ENCODE measurements at regions not wholly inside any gene's neighbourhood (a gene's known extent, or its start where the extent isn't known, plus 50 kb on each side); places are given as distances from the start of the nearest gene placed in this dataset.
A peak's percentile ranks its signal among the peaks of the same experiment; 100 is the strongest.

DNA sequence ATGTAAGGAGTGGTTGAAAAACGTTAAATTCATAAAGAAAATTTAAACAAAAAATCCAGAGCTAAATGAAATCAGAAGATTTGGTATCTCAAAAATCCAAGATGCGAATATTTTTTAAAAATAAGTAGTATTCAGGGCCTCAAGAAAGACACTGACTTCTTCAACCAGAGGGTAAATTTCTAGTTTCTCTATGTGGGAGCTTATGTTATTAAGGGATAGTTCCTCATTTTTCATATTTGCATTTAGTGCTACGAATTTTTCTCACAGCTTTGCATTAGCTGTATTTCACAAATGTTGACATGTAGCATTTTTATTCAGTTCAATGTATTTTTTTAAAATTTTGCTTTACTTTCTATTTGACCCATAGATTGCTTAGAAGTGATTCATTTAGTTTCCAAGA, 454.7 kb downstream of the CBLN2 start:
- DNase-seq (ENCODE audit: low spot score), result no peak

DNA sequence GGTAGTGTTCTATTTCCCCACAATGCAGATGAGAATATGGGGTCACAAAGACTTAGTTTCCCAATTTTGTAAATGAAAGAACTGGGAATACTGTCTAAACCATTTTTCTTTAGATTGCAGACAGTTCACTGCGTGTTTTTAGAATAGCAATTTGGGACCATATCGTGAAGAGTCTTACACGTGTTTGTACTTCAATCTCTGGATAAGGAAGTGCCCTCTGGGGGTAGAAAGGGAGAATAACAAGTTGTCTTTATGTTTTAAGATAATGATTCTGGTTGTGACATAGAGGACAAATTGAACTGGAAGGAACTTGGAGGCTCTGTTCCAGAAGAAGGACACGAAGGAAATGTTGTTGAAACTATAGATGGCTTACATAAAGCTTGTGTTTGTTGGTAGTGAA, 457.7 kb downstream of the CBLN2 start:
- no peak for DNase-seq (ENCODE audit: low spot score)

DNA sequence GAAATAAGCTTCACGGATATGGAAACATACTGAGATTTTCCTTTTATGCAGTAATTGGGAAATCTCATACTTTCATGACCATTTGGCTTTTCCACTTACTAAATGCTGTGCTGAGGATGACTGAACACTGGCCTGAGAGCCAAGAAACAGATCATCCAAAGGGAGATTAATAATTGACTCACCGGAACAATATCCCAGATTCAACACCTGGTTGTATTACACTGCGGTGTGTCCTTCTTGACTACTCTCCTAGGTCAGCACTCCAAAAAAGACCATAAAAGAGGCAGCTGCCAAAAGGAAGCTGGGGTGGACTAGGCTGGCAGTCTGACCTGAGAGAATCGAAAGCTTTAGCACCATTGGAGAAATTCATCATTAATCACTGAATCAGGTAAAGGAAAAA, 469.1 kb downstream of the CBLN2 start:
- peak; percentile 26 for DNase-seq (ENCODE audit: low spot score)

DNA sequence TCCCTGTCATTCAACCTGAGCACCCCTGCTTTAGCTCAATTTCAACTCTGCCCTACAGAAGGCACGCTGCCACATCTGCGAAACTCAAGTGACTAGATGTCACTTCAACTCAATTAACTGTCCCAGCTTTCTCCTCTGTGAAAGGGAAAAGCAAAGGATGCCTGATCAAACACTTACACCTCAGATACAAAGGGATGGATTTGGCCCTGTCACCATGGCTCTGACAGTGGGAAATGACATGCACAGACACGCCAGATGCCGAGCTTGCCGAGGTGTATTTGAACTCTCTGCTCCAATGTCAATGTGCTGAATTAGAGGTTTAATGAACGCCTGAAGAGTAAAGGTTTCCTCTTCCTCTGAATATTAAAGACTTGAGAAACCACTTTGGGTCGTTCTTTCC, 481.1 kb downstream of the CBLN2 start:
- no peak for DNase-seq (ENCODE audit: low spot score)

DNA sequence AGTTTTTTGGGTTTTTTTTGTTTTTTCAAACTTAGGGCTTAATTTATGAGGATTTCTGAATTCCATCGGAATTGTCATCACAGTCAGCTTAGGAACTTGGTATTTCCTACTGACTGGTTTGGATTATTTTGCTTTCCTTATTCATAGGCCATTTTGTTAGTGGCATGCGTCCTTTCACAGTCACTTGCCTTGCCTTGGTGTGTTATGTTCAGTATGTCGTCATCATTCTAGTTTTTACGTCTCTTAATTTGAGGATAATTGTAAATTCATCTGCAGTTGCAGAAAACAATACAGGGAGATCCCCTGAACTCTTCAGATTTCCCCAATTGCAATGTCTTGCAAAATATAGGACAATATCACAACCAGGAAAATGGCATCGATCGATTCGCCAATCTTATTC, 485.3 kb downstream of the CBLN2 start:
- DNase-seq (ENCODE audit: low spot score), result no peak

DNA sequence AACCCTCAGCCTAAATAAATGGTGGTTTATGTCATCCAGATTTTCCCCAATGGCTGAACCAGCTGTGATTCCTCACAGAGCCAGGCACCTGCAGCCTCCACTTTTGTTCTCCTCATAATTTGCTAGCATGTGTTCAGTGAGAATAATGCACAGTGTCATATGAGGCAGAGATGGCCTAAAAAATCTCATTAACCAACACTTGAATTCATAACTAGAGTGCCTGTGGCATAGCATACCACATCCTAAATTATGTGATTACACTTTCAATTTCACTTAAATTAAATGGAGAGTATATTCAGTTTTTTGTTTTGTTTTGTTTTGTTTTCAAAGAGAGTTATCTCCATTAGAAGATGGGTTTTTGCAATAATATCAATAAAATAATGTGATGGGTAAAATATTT, 488.0 kb downstream of the CBLN2 start:
- DNase-seq (ENCODE audit: low spot score), result no peak

DNA sequence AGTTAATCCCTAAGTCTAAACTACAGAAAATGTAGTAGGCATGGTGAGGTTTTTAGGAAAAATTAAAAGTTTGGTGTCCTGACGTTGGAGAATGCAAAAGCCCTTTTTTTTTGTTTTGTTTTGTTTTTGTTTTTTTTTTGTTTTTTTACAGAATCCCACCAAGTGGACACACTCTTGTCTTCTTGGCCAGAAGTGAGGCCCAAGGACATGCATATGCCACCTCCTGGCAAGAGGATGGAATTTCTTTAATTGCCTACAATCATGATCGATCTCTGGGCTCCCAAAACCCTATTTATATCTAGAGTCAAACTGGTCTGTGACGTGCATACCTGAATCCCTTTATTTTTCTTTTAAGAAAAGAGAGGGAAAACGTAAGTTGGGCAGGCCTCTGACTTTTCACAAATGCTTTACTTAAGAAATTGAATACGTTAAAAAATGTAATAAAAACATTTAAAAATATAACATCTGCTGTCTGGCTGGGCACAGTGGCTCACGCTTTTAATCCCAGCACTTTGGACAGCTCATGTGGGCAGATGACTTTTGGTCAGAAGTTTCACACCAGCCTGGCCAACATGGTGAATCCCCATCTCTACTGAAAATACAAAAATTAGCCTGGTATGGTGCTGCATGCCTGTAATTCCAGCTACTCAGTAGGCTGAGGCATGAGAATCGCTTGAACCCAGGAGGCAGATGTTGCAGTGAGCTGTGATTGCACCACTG, 502.7 kb downstream of the CBLN2 start:
- DNase-seq (ENCODE audit: low spot score), result no peak

DNA sequence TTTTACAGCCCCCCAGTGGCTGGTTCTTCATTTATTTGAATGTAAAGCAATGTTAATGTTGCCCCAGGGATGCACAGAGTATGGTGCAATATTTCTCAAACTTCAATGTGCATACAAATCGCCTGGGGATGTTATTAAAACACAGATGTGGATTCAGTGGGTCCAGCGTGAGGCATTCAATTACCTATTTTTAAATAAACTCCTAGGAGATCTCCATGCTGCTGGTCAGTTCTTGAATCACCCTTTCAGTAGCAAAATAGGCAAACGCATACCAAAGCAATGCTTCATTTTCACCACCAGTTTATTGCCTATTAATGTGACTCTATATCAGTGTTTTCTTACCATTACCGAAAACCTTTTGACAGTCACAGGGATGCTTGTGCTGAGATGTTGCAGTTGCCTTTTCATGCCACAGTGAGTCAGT, 530.7 kb downstream of the CBLN2 start:
- DNase-seq (ENCODE audit: low spot score), result no peak

DNA sequence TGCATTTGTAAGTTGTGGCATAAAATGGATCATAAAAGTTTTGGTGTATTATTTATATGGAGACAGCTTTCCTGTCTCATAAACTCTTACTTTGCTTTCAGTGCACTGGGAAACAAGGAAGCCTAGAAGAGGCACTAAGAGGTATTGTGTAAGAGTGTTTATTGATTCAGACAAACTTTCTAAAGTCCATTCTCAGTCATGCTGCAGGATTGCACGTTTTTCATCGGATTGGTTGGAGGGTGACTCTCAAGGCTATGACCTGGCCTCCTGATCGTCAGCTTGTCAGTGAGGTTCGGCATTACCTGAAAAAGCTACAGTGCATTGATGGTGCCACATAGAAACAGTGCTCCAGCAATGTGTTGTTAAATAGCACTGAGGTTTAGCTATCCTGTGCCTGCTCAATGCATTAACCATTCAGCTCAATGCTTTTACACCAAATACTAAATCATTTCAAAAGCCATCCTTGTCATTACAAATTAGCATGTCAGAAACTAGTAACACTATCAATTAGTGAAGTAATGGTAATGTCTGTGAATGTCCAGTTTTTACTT, 545.5 kb downstream of the CBLN2 start:
- peak; percentile 62 for DNase-seq (ENCODE audit: low spot score)

DNA sequence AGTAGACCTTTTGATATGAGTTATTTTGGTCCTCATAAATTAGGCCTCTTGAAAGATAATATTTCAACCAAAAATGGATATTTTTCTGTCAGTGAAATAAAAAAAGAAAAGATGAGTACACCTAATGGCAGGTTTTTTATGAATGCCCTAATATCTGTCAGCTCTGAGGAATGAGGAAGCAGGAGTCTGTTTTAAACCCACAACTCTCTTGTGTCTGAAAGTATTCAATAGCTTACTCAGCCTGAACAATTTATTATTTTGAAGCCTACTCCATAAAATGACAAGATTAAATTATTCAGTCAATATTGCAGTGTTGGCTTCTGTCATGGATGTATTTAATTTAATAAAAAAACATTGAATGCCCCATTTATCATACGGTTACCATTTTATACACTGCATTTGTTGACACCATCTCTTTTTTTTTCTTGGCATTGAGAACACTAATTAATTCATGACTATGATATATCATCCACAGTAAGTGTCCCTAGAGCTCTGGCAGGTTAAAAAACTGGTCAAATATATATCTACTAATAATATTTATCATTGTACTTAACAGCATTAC, 548.2 kb downstream of the CBLN2 start:
- no peak for DNase-seq (ENCODE audit: low spot score)

DNA sequence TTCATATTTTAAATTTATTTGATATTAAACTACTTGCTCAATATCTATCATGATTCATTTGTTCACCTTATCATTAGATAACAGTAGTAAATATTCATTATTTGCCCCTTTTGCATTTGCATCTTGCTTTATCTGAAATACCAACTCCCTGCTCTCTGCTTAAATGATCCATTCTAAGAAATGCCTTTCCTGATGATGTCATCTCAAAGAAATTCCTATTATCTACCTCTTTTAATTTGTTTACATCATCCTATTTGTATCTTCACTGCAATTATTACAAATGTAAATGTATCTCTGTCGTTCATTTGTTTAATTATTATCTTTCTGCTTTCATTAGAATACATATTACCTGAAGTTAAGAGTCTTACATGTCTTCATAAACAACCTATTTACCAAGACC, 549.9 kb downstream of the CBLN2 start:
- DNase-seq (ENCODE audit: low spot score), result no peak

DNA sequence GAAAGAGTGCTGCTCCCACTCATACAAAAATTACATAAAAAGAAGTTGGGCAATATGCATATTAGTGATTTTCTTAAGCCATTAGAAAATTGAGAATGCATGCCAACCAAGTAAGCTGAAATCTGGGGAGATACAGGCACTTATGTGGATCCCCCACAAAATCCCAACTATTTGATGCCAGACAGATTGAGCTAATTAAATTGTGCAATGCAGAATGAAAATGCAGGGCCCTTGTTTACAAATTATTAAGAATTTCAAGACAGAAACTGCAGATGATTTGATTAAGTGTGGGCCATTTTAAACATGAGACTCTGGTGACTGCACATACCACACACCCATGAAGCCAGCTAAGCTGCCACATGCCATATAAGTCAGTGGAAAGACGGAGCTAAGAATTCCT, 554.5 kb downstream of the CBLN2 start:
- DNase-seq (ENCODE audit: low spot score), result no peak

DNA sequence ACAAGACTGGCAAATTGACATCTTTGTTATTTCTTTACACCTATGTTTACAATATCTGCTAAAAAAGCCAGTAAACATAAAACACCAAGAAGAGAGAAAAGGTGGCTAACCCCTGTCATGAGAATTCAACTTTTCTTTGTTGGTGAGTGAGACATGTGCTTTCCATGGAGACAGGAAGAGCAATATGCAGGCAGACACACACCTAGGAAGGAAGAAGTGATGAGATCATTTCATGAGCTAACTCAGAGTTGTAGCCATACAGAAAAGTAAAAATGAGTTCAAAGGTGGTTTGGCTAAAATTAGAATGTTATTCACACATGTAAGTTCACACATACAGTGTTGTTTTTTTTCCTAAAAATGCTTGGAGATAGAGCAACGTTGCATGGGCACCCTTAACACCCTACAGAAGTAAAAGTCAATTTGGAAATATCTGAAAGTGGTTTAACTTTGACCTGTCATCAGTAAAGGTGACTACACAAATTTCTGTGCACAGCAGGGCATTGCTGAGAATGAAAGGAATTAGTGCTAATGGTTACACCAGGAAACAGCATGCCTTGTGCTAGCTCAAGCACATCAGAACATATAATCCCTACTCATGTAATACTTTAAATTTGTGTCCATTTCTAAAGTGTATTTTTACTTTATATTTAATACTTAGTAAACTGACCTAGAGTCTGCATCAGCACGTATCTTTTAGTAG, 557.6 kb downstream of the CBLN2 start:
- no peak for DNase-seq (ENCODE audit: low spot score)

DNA sequence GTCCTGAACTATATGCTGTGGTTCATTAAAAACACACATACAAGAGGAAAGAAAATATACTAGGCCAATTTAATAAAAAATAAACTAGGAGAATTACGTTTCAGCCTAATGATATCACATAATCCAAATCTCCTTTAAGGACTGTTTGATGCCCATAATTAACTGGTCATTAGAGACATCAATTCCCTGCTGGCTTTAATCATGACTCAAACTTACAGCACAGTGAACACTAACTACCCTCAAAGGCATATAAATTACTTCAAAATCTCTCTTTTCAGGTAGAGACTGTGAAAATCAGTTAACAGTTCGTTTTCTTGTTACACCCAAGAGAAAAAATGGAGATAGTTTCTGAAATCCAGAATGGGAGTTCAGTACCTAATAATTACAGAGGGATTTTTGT, 567.4 kb downstream of the CBLN2 start:
- no peak for DNase-seq (ENCODE audit: low spot score)

DNA sequence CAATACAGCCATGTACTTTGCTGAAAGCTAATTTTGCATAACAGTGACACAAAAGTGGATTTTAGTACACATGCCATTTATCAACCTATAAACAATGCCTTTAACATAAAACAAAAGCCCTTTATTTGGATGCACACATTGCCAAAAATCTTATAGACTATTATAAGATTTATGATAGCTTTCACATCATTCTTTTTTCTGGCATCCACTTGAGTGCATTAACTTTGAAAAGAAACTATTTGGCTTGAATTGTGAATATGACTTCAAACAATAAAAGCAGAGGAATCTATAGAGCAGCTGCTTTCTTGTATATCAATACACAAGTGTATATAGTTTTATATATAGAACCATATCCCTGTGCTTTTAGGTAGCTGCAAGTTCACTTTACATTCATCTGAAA, 577.4 kb downstream of the CBLN2 start:
- DNase-seq (ENCODE audit: low spot score), result no peak

DNA sequence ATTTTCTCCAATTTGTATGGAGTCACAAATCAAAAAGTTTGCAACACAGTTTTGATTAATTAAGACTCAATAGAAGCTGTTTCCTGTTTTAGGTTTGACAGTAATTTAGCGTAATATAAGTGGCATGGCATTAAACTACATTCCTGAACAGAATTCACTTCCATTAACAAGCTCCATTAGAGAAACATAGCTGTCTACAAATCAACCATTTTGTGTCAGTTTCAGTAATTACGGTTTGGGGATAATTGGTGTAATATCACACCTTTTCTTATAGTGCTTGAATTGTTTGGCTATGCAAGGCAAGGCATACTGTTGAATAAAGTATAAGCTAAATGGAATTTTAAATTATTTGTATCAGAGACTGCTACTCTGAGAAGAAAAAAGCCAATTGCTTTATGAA, 585.5 kb downstream of the CBLN2 start:
- DNase-seq (ENCODE audit: low spot score), result no peak

DNA sequence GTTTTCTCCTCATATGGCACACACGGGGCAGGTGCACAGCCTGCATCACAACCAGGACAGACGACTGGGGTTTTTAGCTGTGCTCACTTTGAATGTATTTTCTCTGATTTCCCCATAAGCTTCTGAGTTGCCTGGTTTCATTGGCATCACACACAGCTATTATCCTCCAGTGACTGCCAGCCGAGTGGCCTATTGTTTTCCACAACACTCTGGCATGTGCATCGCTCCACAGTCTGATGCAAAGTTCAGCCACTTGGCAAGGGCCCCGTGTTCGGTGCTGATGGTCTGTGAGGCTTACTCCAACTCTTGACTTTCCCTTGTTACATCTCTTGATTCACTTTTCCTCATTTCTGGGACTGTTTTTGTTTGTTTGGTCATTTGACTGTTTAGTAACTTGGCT, 593.1 kb downstream of the CBLN2 start:
- no peak for DNase-seq (ENCODE audit: low spot score)

DNA sequence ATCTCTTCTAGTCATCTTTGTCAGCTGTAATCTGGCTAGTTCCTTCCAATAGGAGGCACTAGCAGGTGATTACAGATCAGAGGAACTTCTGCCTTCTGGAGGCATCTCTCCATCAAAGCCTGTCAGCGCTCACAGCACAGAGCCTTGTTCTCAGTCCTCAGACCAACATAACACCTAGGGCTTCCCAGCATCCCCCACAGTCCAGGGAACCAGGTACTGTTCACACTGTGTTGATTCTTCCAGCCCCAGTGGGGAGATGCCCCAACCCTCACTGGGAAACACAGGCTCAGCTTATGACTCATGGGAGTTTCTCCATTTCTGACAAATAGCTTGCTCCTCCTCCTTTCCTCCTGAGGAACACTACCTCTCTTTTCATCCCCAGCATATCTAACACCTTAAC, 601.7 kb downstream of the CBLN2 start:
- no peak for DNase-seq (ENCODE audit: low spot score)

DNA sequence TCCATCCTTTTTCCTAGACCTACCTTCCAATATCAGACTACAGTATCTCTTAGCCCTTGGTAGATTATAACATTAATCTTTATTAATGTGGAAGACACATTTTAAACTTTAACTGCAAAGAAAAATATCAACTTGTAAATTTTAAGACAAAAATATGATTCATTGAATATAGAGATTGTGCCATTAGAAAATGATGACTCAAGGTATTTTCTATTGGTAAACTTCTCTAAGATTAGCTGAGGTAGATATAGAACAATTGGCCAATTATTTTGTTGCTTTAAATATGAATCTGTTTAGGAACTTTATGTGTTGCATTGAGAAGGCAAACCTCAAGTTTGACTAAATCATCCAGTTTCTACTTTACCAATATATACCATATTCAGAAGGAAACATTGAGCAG, 604.7 kb downstream of the CBLN2 start:
- no peak for DNase-seq (ENCODE audit: low spot score)

DNA sequence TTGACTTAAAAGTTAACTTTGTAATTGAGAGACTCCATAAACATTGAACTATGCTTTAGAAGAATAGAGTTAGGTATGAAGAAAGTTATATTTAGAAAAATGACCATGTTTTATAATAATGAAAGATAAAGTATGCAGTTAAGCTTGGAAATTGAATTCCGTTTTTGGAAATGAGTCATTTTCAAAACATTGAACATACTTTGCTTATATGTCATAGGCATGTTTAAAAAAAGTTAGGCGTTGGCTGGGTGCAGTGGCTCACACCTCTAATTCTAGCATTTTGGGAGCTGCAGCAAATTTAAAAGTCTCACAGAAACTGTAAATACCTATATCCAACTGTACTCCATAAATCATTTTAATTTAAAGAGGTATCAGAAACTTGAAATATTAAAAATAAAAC, 607.4 kb downstream of the CBLN2 start:
- DNase-seq (ENCODE audit: low spot score), result no peak

DNA sequence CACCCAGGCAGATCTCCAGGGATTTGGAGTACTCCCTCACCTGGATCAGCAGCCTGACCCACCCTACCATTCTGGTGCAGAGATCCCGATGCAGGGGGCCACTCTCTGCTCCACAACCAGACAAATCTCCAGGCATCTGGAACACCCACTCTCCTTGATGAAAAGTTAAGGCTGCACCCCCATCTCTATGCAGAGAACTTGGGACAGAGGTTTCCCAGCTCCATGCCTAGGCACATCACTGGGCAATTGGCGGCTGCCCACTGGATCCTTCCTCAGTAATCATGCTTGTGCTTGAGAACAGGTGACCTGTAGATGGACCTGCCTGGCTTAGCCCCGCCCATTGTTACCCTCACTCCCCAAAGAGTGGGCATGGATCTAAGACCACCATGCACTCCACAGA, 624.9 kb downstream of the CBLN2 start:
- DNase-seq (ENCODE audit: low spot score), result no peak

DNA sequence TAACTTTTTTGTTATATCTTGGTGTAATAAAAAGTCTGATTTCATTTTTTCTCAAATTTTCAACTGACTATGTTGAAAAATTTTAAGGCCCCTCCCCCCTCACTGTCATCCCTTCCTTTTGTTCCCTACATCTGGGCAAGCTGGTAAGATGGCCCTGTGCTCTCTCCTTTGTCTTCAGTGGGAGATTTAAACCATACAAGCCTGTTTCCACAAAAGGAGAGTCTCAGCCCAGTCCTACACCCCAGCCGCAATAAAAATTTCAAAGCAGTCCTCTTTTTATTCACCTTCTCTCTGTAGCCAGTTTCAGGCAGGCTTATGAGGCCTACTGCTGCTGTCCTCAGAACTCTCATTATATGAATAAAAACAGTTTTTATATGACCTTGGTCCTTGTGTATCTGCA, 630.5 kb downstream of the CBLN2 start:
- no peak for DNase-seq (ENCODE audit: low spot score)

DNA sequence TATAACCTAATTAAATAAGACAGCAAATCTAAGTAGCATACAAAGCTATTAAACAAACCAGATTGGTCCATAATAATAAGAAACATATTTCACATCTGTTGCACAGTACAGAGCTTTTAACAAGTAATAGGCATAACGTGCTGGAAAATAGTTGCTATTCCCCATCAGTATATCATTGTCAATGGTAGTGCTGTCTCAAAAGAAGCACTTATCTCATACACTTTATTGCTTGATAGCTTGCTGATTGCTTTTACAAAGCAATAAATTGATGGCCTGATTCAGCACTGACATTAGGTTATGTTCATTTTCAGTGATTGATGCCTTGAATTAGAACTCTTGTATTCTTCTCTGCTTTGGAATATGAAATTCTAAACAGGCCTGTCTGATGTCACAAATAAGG, 641.7 kb downstream of the CBLN2 start:
- no peak for DNase-seq (ENCODE audit: low spot score)
